Right cardiac atrium (tissue), 5 donors: ENCODE measurements at regions not wholly inside any gene's neighbourhood (a gene's known extent, or its start where the extent isn't known, plus 50 kb on each side); places are given as distances from the start of the nearest gene placed in this dataset.

ENCODE experiments used
- ATAC-seq, 2 donors: fragments of 200-7000 bp; cut with Tn5 transposase; one replicate each; pipeline versions ENCODE4 v1.8.0 to v1.9.1; 2020; ENCODE audit warnings: moderate library complexity in 2 of 2, mild to moderate bottlenecking in 1 of 2
- DNase-seq, 3 donors: peaks; one replicate each; pipeline ENCODE4 v3.0.0-alpha.2; 2020
- H3K27ac ChIP-seq: one replicate; pipeline ENCODE4 v1.5.1; 2013; ENCODE audit warnings: mild to moderate bottlenecking, low read length, control low read depth, moderate library complexity
- H3K27me3 ChIP-seq: one replicate; pipeline ENCODE4 v1.6.1; 2013; ENCODE audit not compliant: control insufficient read depth, insufficient read depth
- H3K4me1 ChIP-seq: one replicate; pipeline ENCODE4 v1.6.1; 2013; ENCODE audit warnings: low read length; ENCODE audit not compliant: control insufficient read depth, insufficient read depth
- H3K4me3 ChIP-seq: one replicate; pipeline ENCODE4 v1.5.1; 2013; ENCODE audit warnings: low read length, control low read depth
- H3K9me3 ChIP-seq: one replicate; pipeline ENCODE4 v1.6.1; 2013; ENCODE audit warnings: low read length; ENCODE audit not compliant: control insufficient read depth
- WGBS: extraction: QIAGEN DNeasy Blood & Tissue Kit; methylation state at CpG from one replicate; pipeline ENCODE4 v1.1.7; 2013; 5-methylcytosine and 5-hydroxymethylcytosine counted together
- intact Hi-C, 4 donors: fragments of 100-400 bp; cut with DNase I; formaldehyde crosslinking; loops; one replicate each; pipeline versions ENCODE4 v1.11.0 to v1.14.0; 2022 to 2023
- donor health status: healthy with polysubstance abuse.
- donor health status: DM: no; HTN: yes; CAD: no.
- donor health status: DM: no; HTN: no; CAD: no.
- donor health status: DM: no; HTN: yes; CAD: no; lungs with severe emphysema.
- donor health status: DM: yes; HTN: yes; CAD: no.

DNA sequence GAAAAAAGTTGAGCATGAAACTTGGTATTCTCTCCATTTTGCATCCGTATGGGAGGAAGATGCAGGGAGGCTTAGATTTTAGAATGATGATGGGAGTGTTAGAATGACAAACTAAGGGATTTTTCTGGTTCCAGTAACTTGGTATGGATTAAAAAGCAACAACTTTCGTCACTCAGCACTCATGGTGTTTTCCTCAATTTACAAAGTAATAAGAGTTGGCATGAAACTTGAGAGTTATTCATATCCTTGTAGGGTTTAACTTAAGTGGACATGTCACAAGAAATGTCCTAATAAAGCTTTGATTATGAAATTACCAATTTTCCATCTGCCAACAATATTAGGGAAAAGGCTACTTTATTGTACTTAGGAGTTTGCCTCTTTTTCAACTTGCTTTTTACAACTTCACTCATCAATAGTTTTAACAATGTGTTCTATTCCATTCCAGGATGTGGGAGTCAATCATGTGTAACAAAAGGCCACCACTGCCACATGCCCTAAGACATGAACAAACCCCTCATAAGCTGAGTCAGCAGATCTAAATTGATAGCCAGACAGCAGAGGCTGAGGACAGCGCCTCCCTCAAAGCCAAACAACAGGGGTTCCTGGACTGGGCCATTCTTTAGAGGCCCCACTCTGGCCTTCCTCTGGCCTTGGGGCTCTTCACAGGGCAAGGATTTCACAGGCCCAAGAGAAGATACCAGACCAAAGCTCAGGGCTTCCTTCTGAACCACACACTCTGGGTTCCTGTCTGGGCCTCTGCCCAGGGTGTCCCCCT, 265.8 kb downstream of the TNS1 start:
- Histone ChIP-seq H3K27me3 (no peaks in the 10 kb centered on the region), H3K4me1 (peaks cover 17% of the 10 kb centered on the region), H3K4me3 (no peak overlapping the region), H3K27ac (no peak overlapping the region), H3K9me3 (no peaks in the 10 kb centered on the region)
- intact Hi-C loops = no loop called here
- 83% methylated on average over 3 of the region's 3 CpGs for WGBS
- DNase-seq (no peak), ATAC-seq (no peak)

DNA sequence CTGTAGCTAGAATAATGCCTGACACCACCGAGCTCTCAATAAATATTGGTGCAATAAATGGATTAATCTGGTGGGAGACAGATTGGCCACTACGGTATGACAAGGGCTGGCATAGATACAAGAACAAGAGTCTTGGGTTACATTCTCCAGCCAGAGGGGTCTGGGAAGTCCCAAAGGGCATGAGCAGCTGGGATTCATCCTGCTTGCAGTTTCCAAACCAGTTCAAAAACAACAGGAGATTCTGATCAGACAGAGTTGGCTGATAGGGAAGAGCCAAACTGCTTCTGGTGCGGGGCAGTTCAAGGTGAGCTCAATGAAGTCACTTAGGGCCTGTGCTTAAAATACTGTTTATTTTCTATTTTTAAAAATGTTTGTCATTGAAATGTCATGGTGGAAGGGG, 266.9 kb downstream of the TNS1 start:
- DNase-seq (no peak), ATAC-seq (no peak)
- Histone ChIP-seq H3K4me3 (no peak overlapping the region), H3K4me1 (peaks cover 17% of the 10 kb centered on the region), H3K27me3 (no peaks in the 10 kb centered on the region), H3K9me3 (no peaks in the 10 kb centered on the region), H3K27ac (no peak overlapping the region)
- 48% methylated on average over 3 of the region's 3 CpGs for WGBS
- intact Hi-C loops = no loop called here

DNA sequence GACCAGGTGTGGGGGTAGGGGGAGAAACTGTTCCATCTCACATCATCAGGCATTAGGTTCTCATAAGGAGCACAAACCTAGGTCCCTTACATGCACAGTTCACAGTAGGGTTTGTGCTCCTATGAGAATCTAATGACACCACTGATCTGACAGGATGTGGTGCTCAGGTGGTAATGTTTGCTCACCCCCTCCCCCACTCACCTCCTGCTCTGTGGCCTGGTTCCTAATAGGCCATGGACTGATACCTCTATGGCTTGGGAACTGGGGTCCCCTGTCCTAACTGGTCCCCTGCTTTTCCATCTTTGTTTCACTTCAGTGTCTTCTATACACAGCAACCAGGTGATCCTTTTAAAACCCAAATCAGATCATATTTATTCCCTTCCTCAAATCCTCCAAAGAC, 267.8 kb downstream of the TNS1 start:
- H3K9me3 ChIP-seq = no peaks in the 10 kb centered on the region
- no peak overlapping the region for H3K4me3 ChIP-seq
- ATAC-seq (no peak), DNase-seq (no peak)
- H3K27me3 ChIP-seq = no peaks in the 10 kb centered on the region
- H3K27ac ChIP-seq = no peak overlapping the region
- H3K4me1 ChIP-seq = peaks cover 17% of the 10 kb centered on the region
- intact Hi-C loops = no loop called here

DNA sequence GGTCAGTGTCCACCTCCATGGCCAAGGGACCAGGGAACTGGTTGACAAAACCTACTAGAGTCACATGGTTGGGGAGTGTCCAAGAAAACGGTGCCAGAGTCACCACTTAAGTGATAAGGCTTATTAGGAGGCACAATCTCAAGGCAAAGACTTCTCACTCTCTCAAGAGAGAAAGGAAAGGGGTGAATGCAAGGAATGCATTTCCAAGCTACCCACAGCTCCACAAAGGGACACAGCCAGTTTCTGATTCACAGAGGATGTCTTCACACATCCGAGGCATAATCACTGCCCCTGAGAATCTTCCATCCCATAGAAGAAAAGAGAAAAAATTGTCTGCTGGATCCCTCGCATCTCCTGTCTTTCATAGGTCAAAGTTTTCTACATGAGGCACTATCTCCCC, 269.3 kb downstream of the TNS1 start:
- WGBS = 49% methylated on average over 3 of the region's 3 CpGs
- DNase-seq = no peak
- H3K27me3 ChIP-seq = no peaks in the 10 kb centered on the region
- no peaks in the 10 kb centered on the region for H3K9me3 ChIP-seq
- H3K4me1 ChIP-seq = peaks cover 22% of the 10 kb centered on the region
- no peak overlapping the region for H3K27ac ChIP-seq
- intact Hi-C loops = no loop called here
- no peak overlapping the region for H3K4me3 ChIP-seq
- no peak for ATAC-seq

DNA sequence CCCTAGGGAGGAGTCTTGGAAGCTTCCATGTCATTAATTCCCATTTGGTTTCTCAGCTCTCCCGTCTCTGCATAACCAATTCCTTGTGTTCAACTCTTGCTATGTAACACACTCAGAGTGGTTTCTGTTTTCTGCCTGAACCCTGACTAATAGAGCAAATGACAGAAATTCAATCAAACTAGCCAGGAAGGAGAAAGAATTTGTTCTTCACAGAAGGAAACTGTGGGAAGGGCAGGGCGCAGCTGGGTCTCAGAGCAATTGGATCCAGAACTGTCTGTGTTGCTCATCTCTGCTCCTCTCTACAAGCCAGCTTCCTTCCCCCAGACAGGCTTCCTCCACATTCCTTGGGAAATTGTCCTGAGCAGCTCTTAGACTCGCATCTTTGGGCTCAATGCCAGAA, 269.8 kb downstream of the TNS1 start:
- 47% methylated on average over 3 of the region's 3 CpGs for WGBS
- Histone ChIP-seq H3K27ac (no peak overlapping the region), H3K27me3 (no peaks in the 10 kb centered on the region), H3K9me3 (no peaks in the 10 kb centered on the region), H3K4me3 (no peak overlapping the region), H3K4me1 (peaks cover 22% of the 10 kb centered on the region)
- ATAC-seq = no peak
- no peak for DNase-seq
- intact Hi-C loops = no loop called here

DNA sequence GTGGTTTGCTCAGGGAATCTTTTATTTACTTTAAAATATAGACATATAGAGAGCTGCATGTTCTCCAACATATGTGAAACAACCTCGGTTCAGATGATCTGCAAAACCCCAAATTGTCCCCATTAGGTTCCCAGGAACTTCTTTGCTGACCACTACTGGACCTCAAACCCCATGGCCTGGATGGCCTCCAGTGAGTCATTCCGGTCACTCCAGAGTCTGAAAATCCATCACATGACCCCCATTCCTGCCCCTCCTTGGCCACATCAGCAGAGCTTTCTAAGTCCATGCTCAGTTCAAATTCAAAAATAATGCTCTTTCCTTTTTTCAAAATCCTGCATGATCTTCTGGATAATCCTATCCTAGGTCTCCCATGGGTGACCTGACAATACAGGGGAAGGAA, 271.0 kb downstream of the TNS1 start:
- no peak overlapping the region for H3K27ac ChIP-seq
- WGBS = 83% methylated on average over 2 of the region's 2 CpGs
- intact Hi-C loops = no loop called here
- no peaks in the 10 kb centered on the region for H3K27me3 ChIP-seq
- ATAC-seq (no peak), DNase-seq (no peak)
- H3K4me3 ChIP-seq = no peak overlapping the region
- no peaks in the 10 kb centered on the region for H3K9me3 ChIP-seq
- peaks cover 18% of the 10 kb centered on the region for H3K4me1 ChIP-seq

DNA sequence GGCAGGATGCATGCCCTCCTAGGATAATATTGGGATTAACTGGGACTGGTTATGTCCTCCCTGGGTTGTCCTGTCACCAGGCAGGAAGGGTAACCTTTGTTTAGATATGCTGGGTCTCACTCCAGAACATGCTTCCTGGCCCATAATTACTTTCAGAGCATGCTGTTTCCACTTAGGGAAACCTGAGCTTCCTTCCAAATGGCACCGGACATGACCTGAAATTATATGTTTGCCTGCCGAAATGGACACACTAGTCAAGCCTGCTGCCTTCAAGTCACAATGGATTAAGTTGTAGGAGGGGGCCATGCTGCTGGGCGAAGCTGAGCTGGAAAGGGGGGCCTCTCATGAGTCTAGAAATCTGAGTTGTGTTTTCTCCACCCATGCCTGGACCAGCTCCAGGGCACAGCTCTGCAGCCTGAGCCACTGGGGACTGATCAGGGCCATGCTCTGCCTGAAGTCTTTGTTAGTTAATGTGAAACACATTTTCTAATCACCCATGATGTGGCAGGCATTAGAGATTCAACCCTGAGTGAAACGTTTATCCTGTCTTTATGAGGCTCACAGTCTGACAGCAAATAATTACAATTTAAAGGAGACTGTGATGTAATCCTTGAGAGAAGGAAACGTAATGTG, 273.3 kb downstream of the TNS1 start:
- Histone ChIP-seq H3K27me3 (no peaks in the 10 kb centered on the region), H3K27ac (peak overlapping the region; percentile 30), H3K4me1 (peaks cover 20% of the 10 kb centered on the region), H3K4me3 (no peak overlapping the region), H3K9me3 (no peaks in the 10 kb centered on the region)
- DNase-seq (peak; percentile 37 to 87 (median 87)), ATAC-seq (peak; percentile 59 to 77)
- intact Hi-C loops = no loop called here
- WGBS = 24% methylated on average over 5 of the region's 5 CpGs

DNA sequence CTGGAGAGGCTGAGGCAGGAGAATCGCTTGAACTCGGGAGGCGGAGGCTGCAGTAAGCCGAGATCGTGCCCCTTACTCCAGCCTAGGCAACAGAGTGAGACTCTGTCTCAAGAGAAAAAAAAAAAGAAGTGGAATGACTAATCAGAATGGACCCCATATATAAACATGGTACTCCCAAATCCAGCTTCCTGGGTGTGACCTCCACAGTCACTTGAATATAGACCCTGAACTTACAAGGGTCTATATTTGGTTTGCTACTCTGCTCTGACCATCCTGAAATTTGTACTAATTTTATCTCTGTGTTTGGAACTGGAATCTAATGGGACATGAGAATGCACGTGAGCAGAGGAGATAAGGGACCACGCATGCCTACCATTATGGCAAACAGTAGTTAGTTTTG, 275.0 kb downstream of the TNS1 start:
- DNase-seq = no peak
- intact Hi-C loops = no loop called here
- H3K27ac ChIP-seq = no peak overlapping the region
- no peak overlapping the region for H3K4me3 ChIP-seq
- no peaks in the 10 kb centered on the region for H3K9me3 ChIP-seq
- ATAC-seq = no peak
- peaks cover 12% of the 10 kb centered on the region for H3K4me1 ChIP-seq
- 85% methylated on average over 7 of the region's 7 CpGs for WGBS
- no peaks in the 10 kb centered on the region for H3K27me3 ChIP-seq

DNA sequence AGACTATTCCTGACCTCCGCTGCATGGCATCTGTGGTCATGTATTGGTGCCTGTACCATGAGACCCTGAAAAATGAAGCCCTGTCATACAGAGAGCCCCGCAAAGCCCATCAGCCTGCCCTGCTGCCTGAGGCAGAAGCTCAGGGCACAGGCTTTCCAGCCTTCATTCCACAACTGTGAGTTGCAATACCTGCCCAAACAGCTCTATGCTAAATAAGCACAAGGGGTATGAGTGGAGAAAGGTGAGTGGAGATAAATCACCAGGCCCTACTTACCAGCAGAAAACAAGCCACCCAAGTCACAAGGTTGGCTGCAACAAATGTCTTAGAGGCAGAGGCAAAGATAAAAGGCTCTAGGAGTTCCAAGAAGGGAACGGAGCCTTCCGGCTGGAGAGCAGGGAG, 277.4 kb downstream of the TNS1 start:
- Histone ChIP-seq H3K27me3 (no peaks in the 10 kb centered on the region), H3K27ac (no peak overlapping the region), H3K9me3 (no peaks in the 10 kb centered on the region), H3K4me3 (no peak overlapping the region), H3K4me1 (peaks cover 10% of the 10 kb centered on the region)
- ATAC-seq (no peak), DNase-seq (no peak)
- WGBS = 96% methylated on average over 4 of the region's 4 CpGs
- intact Hi-C loops = no loop called here

DNA sequence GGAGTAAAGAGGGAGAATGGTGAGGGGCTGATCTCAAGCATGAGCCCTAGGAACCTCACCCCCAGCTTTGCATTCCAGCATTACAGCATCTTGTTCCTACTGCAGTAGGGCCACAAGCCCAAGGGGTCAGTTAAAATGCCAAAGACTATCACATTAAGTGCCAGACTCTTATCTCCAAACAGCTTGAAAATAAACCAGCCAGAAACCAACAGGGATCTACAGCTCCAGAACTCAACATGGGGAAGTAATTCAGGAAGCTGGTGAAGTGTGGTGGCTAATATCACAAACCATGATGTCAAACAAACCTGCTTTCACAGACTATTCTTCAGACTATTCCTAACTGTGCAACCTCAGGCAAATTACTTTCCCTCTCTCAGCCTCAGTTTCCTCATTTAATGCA, 278.3 kb downstream of the TNS1 start:
- DNase-seq (no peak), ATAC-seq (no peak)
- intact Hi-C loops = no loop called here
- no peak overlapping the region for H3K27ac ChIP-seq
- peaks cover 8% of the 10 kb centered on the region for H3K4me1 ChIP-seq
- H3K27me3 ChIP-seq = no peaks in the 10 kb centered on the region
- no peak overlapping the region for H3K4me3 ChIP-seq
- H3K9me3 ChIP-seq = no peaks in the 10 kb centered on the region

DNA sequence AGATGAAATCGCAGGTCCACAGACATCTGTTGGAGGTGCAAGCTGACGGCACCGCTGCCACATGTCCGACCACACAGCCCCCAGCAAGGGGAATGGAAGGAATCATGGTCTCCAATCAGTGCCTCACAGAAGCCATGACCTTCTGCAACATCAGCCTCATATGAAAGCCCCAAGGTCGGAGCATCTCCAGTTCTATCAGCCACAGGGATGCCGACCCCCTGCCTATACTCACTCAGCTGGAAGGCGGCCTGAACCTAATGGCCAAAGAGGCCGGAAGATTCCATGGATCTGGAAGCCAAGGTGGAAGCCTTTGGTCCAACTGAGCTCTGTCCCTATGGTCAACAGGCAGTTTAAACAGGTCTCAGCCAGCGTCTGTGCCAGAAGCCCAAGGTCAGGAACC, 278.8 kb downstream of the TNS1 start:
- Histone ChIP-seq H3K4me1 (peaks cover 5% of the 10 kb centered on the region), H3K27ac (no peak overlapping the region), H3K4me3 (no peak overlapping the region), H3K27me3 (no peaks in the 10 kb centered on the region), H3K9me3 (no peaks in the 10 kb centered on the region)
- DNase-seq (no peak), ATAC-seq (no peak)
- intact Hi-C loops = no loop called here
- 98% methylated on average over 9 of the region's 9 CpGs for WGBS
